Activated CD4-positive, alpha-beta T cell treated with anti-CD3 and anti-CD28 coated beads for 4 hours (primary cell): ENCODE measurements at regions not wholly inside any gene's neighbourhood (a gene's known extent, or its start where the extent isn't known, plus 50 kb on each side); places are given as distances from the start of the nearest gene placed in this dataset.
"Not testable (repeated sequence)": the region's sequence is repeated elsewhere in the genome, so short reads cannot be mapped to it uniquely, and the experiment has no call there.

Source experiments
- DNase-seq, 2 donors: peaks; one replicate each; pipeline ENCODE4 v3.0.0-alpha.2; 2020

- no peak for DNase-seq
Measured at GRCh38 chr12:86727160-86727559, 471.0 kb upstream of the MGAT4C start.

- DNase-seq: no peak
Measured at GRCh38 chr12:86724716-86725115, 468.5 kb upstream of the MGAT4C start.

- DNase-seq: no peak
Measured at GRCh38 chr12:86723326-86723725, 467.1 kb upstream of the MGAT4C start.

GRCh38 chr12:86721713-86722397 lies 465.7 kb upstream of the MGAT4C start:
- no peak for DNase-seq

GRCh38 chr12:86719381-86719780 lies 463.2 kb upstream of the MGAT4C start:
- DNase-seq: no peak

- DNase-seq: no peak
Measured at GRCh38 chr12:86713121-86713520, 456.9 kb upstream of the MGAT4C start.

GRCh38 chr12:86712425-86712843 lies 456.2 kb upstream of the MGAT4C start:
- DNase-seq: no peak

GRCh38 chr12:86711731-86712130 lies 455.5 kb upstream of the MGAT4C start:
- no peak for DNase-seq

GRCh38 chr12:86710109-86710508 lies 453.9 kb upstream of the MGAT4C start:
- DNase-seq: no peak

GRCh38 chr12:86709017-86709416 lies 452.8 kb upstream of the MGAT4C start:
- not testable (repeated sequence) for DNase-seq

GRCh38 chr12:86698641-86698980 lies 442.4 kb upstream of the MGAT4C start:
- DNase-seq: no peak

- DNase-seq: no peak
Measured at GRCh38 chr12:86697916-86698640, 441.9 kb upstream of the MGAT4C start.

GRCh38 chr12:86683568-86684304 lies 427.5 kb upstream of the MGAT4C start:
- no peak for DNase-seq

GRCh38 chr12:86681060-86681459 lies 424.9 kb upstream of the MGAT4C start:
- DNase-seq: no peak

- no peak for DNase-seq
Measured at GRCh38 chr12:86675197-86675596, 419.0 kb upstream of the MGAT4C start.

GRCh38 chr12:86670986-86671385 lies 414.8 kb upstream of the MGAT4C start:
- no peak for DNase-seq

- no peak for DNase-seq
Measured at GRCh38 chr12:86669010-86669409, 412.8 kb upstream of the MGAT4C start.

GRCh38 chr12:86666316-86666715 lies 410.1 kb upstream of the MGAT4C start:
- DNase-seq: no peak

GRCh38 chr12:86663716-86664115 lies 407.5 kb upstream of the MGAT4C start:
- DNase-seq: no peak

GRCh38 chr12:86663173-86663572 lies 407.0 kb upstream of the MGAT4C start:
- DNase-seq: no peak

- no peak for DNase-seq
Measured at GRCh38 chr12:86662464-86662863, 406.3 kb upstream of the MGAT4C start.

GRCh38 chr12:86660488-86661147 lies 404.4 kb upstream of the MGAT4C start:
- no peak for DNase-seq

GRCh38 chr12:86659985-86660384 lies 403.8 kb upstream of the MGAT4C start:
- no peak for DNase-seq
